Caco-2 (cell line): ENCODE measurements at regions not wholly inside any gene's neighbourhood (a gene's known extent, or its start where the extent isn't known, plus 50 kb on each side); places are given as distances from the start of the nearest gene placed in this dataset.

ENCODE experiments used
- BruUV-seq: library from RNA; stranded (reverse); fragments of 400-500 nt; replicated peaks from 2 replicates; lab custom pipeline; 2021; lab: Mats Ljungman, UMichigan
- CTCF ChIA-PET: fragments of 300-600 bp; sonication (Branson Sonifier 250); formaldehyde crosslinking; loops from one replicate; lab custom pipeline; 2022; ENCODE audit warnings: antibody characterized with exemption; lab: Charles Lee
- POLR2A ChIA-PET: fragments of 300-600 bp; sonication (Branson Sonifier 250); formaldehyde crosslinking; loops from one replicate; lab custom pipeline; 2022; ENCODE audit warnings: antibody characterized with exemption; lab: Charles Lee
- DNase-seq, 2 experiments: peaks; one replicate each; pipeline versions ENCODE4 v3.0.0 to v3.0.0-alpha.2; 2020 to 2022
- H3K27me3 ChIP-seq: replicated peaks from 2 replicates; pipeline ENCODE4 v1.6.0; 2011; ENCODE audit warnings: low read length; ENCODE audit not compliant: control insufficient read depth, insufficient read depth
- H3K36me3 ChIP-seq: 2 replicates; pipeline ENCODE4 v1.5.1; 2011; ENCODE audit warnings: low read length; ENCODE audit not compliant: control insufficient read depth, insufficient read depth
- H3K4me1 ChIP-seq: fragments of 250-450 bp; sonication (Bioruptor Pico); 2 replicates; pipeline ENCODE4 v1.5.1; 2020; ENCODE audit warnings: mild to moderate bottlenecking
- H3K4me3 ChIP-seq: 2 replicates; pipeline ENCODE4 v1.5.1; 2011; ENCODE audit warnings: low read depth, mild to moderate bottlenecking, control low read depth, low read length
- H3K9me3 ChIP-seq: fragments of 250-450 bp; sonication (Bioruptor Pico); 2 replicates; pipeline ENCODE4 v1.5.1; 2020; ENCODE audit warnings: mild to moderate bottlenecking, moderate library complexity
- H3K27ac Mint-ChIP-seq: one replicate; pipeline ENCODE4 v1.8.0; 2022; ENCODE audit warnings: mixed read lengths; ENCODE audit not compliant: unreplicated experiment
- H3K27me3 Mint-ChIP-seq: one replicate; pipeline ENCODE4 v1.8.0; 2022; ENCODE audit warnings: mixed read lengths; ENCODE audit not compliant: insufficient read depth, unreplicated experiment
- H3K36me3 Mint-ChIP-seq: one replicate; pipeline ENCODE4 v1.8.0; 2022; ENCODE audit warnings: mild to moderate bottlenecking, mixed read lengths; ENCODE audit not compliant: insufficient read depth, unreplicated experiment
- H3K4me1 Mint-ChIP-seq: one replicate; pipeline ENCODE4 v1.8.0; 2022; ENCODE audit warnings: low read depth, mixed read lengths; ENCODE audit not compliant: unreplicated experiment
- H3K4me3 Mint-ChIP-seq: one replicate; pipeline ENCODE4 v1.8.0; 2022; ENCODE audit warnings: mild to moderate bottlenecking, moderate library complexity, mixed read lengths; ENCODE audit not compliant: unreplicated experiment
- H3K9me3 Mint-ChIP-seq: one replicate; pipeline ENCODE4 v1.8.0; 2022; ENCODE audit warnings: mixed read lengths; ENCODE audit not compliant: unreplicated experiment
- CTCF ChIP-seq, 2 experiments: fragments of 200-600 bp in 1 of 2; IDR thresholded peaks; 1 replicate in 1 of 2; 2 replicates in 1 of 2; pipeline versions ENCODE4 v1.5.1 to v1.8.0; 2011 to 2022; ENCODE audit warnings: antibody characterized with exemption in 1 of 2, control low read depth in 1 of 2, inconsistent platforms in 1 of 2, low read depth in 1 of 2, low read length in 1 of 2, mild to moderate bottlenecking in 1 of 2, moderate library complexity in 1 of 2; ENCODE audit not compliant: insufficient read depth in 1 of 2, severe bottlenecking in 1 of 2, unreplicated experiment in 1 of 2
- intact Hi-C: fragments of 100-400 bp; cut with micrococcal nuclease; formaldehyde crosslinking; loops from one replicate; pipeline ENCODE4 v1.10.0; 2022; ENCODE audit not compliant: unreplicated experiment

- H3K27me3 Mint-ChIP-seq: peaks cover 11% of the 10 kb centered on the region
- no peak overlapping the region for H3K27ac Mint-ChIP-seq
- H3K4me3 Mint-ChIP-seq: no peak overlapping the region
- no peaks in the 10 kb centered on the region for H3K9me3 Mint-ChIP-seq
- ChIA-PET CTCF (no interaction called here), POLR2A (no interaction called here)
- no peaks in the 10 kb centered on the region for H3K4me1 Mint-ChIP-seq
- Histone ChIP-seq H3K4me1 (no peaks in the 10 kb centered on the region), H3K36me3 (no peaks in the 10 kb centered on the region), H3K4me3 (no peak overlapping the region), H3K27me3 (no peaks in the 10 kb centered on the region; the same call in 1 of the 2 replicates), H3K9me3 (no peaks in the 10 kb centered on the region)
- no peak for DNase-seq
- no TSS peak for BruUV-seq
- intact Hi-C loops: no loop called here
- TF ChIP-seq CTCF (IDR thresholded peaks at IDR 0.05; ENCODE audit: insufficient read depth in 1 of 2, low read depth in 1 of 2, low read length in 1 of 2, severe bottlenecking in 1 of 2, unreplicated experiment in 1 of 2): no peak
- H3K36me3 Mint-ChIP-seq: no peaks in the 10 kb centered on the region
Observed at GRCh38 chr5:107320846-107321245, 349.9 kb downstream of the EFNA5 start.

GRCh38 chr5:107320376-107320775, 350.4 kb downstream of the EFNA5 start:
- intact Hi-C loops: no loop called here
- POLR2A ChIA-PET: no interaction called here
- no peak overlapping the region for H3K4me3 Mint-ChIP-seq
- H3K27me3 ChIP-seq: no peaks in the 10 kb centered on the region; the same call in 1 of the 2 replicates
- H3K4me1 Mint-ChIP-seq: no peaks in the 10 kb centered on the region
- H3K4me3 ChIP-seq: no peak overlapping the region
- peaks cover 11% of the 10 kb centered on the region for H3K27me3 Mint-ChIP-seq
- H3K9me3 Mint-ChIP-seq: no peaks in the 10 kb centered on the region
- H3K27ac Mint-ChIP-seq: no peak overlapping the region
- no peak for DNase-seq
- TF ChIP-seq CTCF (IDR thresholded peaks at IDR 0.05; ENCODE audit: insufficient read depth in 1 of 2, low read depth in 1 of 2, low read length in 1 of 2, severe bottlenecking in 1 of 2, unreplicated experiment in 1 of 2): no peak
- H3K36me3 Mint-ChIP-seq: no peaks in the 10 kb centered on the region
- H3K9me3 ChIP-seq: no peaks in the 10 kb centered on the region
- H3K4me1 ChIP-seq: no peaks in the 10 kb centered on the region
- no TSS peak for BruUV-seq
- H3K36me3 ChIP-seq: no peaks in the 10 kb centered on the region
- CTCF ChIA-PET: no interaction called here

- H3K27ac Mint-ChIP-seq: no peak overlapping the region
- H3K4me3 Mint-ChIP-seq: no peak overlapping the region
- H3K4me3 ChIP-seq: no peak overlapping the region
- no peaks in the 10 kb centered on the region for H3K36me3 Mint-ChIP-seq
- POLR2A ChIA-PET: no interaction called here
- CTCF ChIA-PET: no interaction called here
- H3K27me3 ChIP-seq: no peaks in the 10 kb centered on the region; the same call in 1 of the 2 replicates
- BruUV-seq: no TSS peak
- no peaks in the 10 kb centered on the region for H3K4me1 ChIP-seq
- no peaks in the 10 kb centered on the region for H3K4me1 Mint-ChIP-seq
- intact Hi-C loops: no loop called here
- no peak for TF ChIP-seq CTCF (IDR thresholded peaks at IDR 0.05; ENCODE audit: insufficient read depth in 1 of 2, low read depth in 1 of 2, low read length in 1 of 2, severe bottlenecking in 1 of 2, unreplicated experiment in 1 of 2)
- H3K36me3 ChIP-seq: no peaks in the 10 kb centered on the region
- DNase-seq: no peak
- peaks cover 11% of the 10 kb centered on the region for H3K27me3 Mint-ChIP-seq
- no peaks in the 10 kb centered on the region for H3K9me3 Mint-ChIP-seq
- H3K9me3 ChIP-seq: no peaks in the 10 kb centered on the region
Observed at GRCh38 chr5:107319901-107320300, 350.8 kb downstream of the EFNA5 start.
